ENCODE measurements at regions not wholly inside any gene's neighbourhood (a gene's known extent, or its start where the extent isn't known, plus 50 kb on each side); places are given as distances from the start of the nearest gene placed in this dataset.

GRCh38 chr15:37791693-37792092, 142.7 kb upstream of the TMCO5A start:
- intact Hi-C loops (cut with micrococcal nuclease) = no loop called here
- Mint-ChIP-seq H3K27me3 (ENCODE audit: low read depth) (peaks cover 6% of the 10 kb centered on the region), H3K27ac (no peak overlapping the region), H3K36me3 (ENCODE audit: low read depth) (no peaks in the 10 kb centered on the region), H3K4me1 (ENCODE audit: low read depth) (no peaks in the 10 kb centered on the region), H3K9me3 (no peaks in the 10 kb centered on the region), H3K4me3 (no peak overlapping the region)
- CTCF ChIA-PET = no interaction called here
- DNase-seq = no peak

DNA sequence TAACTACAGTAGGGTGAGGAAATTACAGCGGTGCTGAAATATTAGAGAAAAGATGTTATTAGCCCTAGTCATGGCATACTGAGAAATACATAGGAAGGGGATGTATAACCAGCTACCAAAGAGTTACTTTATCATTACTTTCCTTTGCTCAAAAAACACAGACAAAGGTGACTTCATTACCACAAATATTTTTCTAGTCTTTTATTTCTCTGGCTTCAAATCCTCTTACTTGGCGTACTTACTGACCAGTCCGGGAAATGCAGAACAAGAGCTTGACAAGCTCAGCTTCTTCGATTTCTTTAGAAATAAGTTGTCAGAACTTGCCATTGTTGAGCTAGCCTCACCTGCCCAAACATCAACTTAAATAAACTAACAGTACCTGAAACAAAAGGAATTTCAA, 142.1 kb upstream of the TMCO5A start:
- Mint-ChIP-seq H3K27ac (no peak overlapping the region), H3K27me3 (ENCODE audit: low read depth) (peaks cover 6% of the 10 kb centered on the region), H3K4me1 (ENCODE audit: low read depth) (no peaks in the 10 kb centered on the region), H3K36me3 (ENCODE audit: low read depth) (no peaks in the 10 kb centered on the region), H3K9me3 (no peaks in the 10 kb centered on the region), H3K4me3 (no peak overlapping the region)
- CTCF ChIA-PET = interaction anchor here (1.1 kb wide), 1 partner anchor 88 kb away, joined by 4 read pairs; no protein-coding TSS in a partner anchor
- DNase-seq = no peak
- intact Hi-C loops (cut with micrococcal nuclease) = no loop called here

DNA sequence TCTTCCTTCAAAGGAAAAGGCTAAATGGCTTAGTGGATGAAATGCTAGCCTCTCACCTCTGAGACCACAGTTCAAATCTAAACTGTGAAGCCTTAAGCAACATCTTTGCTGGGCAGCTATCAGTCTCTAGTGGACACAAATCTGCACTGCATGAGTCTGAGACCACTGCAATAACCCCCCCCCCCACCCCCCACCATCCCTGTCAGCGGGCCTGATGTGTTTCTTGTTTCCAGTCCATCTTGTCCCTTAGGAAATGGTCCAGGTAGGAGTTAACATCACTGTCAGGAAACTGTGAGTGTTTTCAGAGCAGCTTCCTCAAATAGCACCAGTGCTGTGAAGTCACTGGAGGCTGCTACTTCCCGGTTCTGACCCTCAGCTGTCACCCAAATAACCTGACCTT, 140.6 kb upstream of the TMCO5A start:
- CTCF ChIA-PET = interaction anchor here (0.6 kb wide), 1 partner anchor 19 kb away, joined by 3 read pairs; no protein-coding TSS in a partner anchor
- DNase-seq = no peak
- H3K27me3 Mint-ChIP-seq (ENCODE audit: low read depth) = peaks cover 6% of the 10 kb centered on the region

DNA sequence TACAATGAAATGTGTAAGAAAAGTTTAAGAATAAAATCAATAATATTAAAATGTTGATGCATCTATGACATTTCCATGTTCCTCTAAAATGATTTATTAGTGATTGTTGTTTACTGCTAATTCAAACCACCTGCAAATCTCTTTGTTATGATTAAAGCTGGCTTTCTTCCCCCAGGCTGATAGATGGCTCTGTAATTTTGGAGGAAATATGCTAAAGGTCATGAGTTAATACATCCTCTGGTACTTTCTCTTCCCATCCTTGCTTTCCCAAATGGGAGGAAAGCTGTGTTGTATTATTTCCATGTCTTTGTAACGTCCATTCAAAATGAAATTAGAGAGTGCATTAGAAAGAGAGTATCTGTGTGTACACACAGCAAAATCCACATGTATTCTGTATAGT, 139.5 kb upstream of the TMCO5A start:
- Mint-ChIP-seq H3K36me3 (ENCODE audit: low read depth) (no peaks in the 10 kb centered on the region), H3K4me3 (no peak overlapping the region), H3K27ac (no peak overlapping the region), H3K4me1 (ENCODE audit: low read depth) (no peaks in the 10 kb centered on the region), H3K27me3 (ENCODE audit: low read depth) (peaks cover 6% of the 10 kb centered on the region), H3K9me3 (no peaks in the 10 kb centered on the region)
- CTCF ChIA-PET = no interaction called here
- DNase-seq = no peak
- intact Hi-C loops (cut with micrococcal nuclease) = no loop called here

More for the DNA sequence above, 140.6 kb upstream of the TMCO5A start:
- intact Hi-C loops (cut with micrococcal nuclease) = no loop called here
- H3K4me3 Mint-ChIP-seq = no peak overlapping the region
- no peak overlapping the region for H3K27ac Mint-ChIP-seq
- no peaks in the 10 kb centered on the region for H3K4me1 Mint-ChIP-seq (ENCODE audit: low read depth)
- H3K9me3 Mint-ChIP-seq = no peaks in the 10 kb centered on the region
- H3K36me3 Mint-ChIP-seq (ENCODE audit: low read depth) = no peaks in the 10 kb centered on the region

GRCh38 chr15:37801529-37801928, 132.9 kb upstream of the TMCO5A start:
- H3K36me3 Mint-ChIP-seq (ENCODE audit: low read depth) = no peaks in the 10 kb centered on the region
- H3K27me3 Mint-ChIP-seq (ENCODE audit: low read depth) = no peaks in the 10 kb centered on the region
- CTCF ChIA-PET = no interaction called here
- H3K4me3 Mint-ChIP-seq = no peak overlapping the region
- no peaks in the 10 kb centered on the region for H3K4me1 Mint-ChIP-seq (ENCODE audit: low read depth)
- DNase-seq = no peak
- intact Hi-C loops (cut with micrococcal nuclease) = no loop called here
- H3K27ac Mint-ChIP-seq = no peak overlapping the region
- H3K9me3 Mint-ChIP-seq = no peaks in the 10 kb centered on the region

DNA sequence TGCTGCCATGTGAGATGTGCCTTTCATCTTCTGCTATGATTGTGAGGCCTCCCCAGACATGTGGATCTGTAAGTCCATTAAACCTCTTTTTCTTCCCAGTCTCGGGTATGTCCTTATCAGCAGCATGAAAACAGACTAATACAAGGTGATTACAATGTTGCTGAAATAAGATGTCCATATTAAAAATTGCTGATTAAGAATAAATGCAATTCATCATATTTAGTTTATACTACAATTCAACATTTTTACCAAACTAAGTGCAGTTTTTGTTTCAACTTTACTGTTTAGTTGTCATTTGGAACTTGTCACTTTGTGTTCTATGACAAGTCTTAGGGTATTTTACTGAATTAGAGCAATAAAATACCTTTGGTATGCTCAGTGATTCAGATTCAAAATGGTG, 127.6 kb upstream of the TMCO5A start:
- Mint-ChIP-seq H3K4me3 (no peak overlapping the region), H3K36me3 (ENCODE audit: low read depth) (no peaks in the 10 kb centered on the region), H3K4me1 (ENCODE audit: low read depth) (no peaks in the 10 kb centered on the region), H3K9me3 (no peaks in the 10 kb centered on the region), H3K27me3 (ENCODE audit: low read depth) (no peaks in the 10 kb centered on the region), H3K27ac (no peak overlapping the region)
- DNase-seq = no peak
- CTCF ChIA-PET = no interaction called here
- intact Hi-C loops (cut with micrococcal nuclease) = no loop called here

DNA sequence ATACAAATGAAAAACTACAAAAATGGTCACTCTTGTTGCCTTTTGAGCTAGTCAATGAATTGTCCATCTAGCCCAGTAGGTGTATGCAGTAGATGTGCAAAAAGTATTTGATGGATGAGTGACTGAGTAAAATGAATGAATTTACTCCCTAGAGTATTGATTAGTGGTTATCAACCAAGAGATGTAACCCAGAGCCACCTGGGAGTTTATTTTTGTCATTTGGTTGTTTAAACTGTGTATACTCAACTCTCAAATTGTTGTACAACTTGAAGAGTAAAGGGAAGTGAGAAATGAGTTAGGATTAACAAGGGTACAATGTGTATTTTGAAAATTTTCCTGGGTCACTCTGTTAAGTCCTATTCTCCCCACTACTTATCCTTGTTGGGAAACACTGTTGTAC, 124.1 kb upstream of the TMCO5A start:
- CTCF ChIA-PET = no interaction called here
- H3K36me3 Mint-ChIP-seq (ENCODE audit: low read depth) = no peaks in the 10 kb centered on the region
- H3K27me3 Mint-ChIP-seq (ENCODE audit: low read depth) = no peaks in the 10 kb centered on the region

DNA sequence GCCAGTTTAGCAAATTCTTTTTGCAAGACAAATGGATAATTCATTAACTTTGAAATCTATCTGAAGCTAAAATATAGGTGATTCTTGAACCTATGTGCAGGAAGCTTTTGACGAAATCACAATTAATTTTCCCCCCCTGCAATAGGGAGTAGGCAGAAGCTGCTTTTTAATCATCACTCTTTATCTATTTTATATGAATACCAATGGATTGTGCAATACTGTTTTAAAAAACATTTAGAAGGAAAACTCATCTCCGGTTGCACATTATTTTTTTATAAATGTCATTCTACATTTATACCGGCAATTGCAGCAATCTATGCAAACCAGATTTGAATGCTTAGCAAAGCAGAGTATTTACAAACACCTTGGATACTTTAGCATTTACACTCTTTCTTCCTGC, 121.1 kb upstream of the TMCO5A start:
- Mint-ChIP-seq H3K27ac (no peak overlapping the region), H3K4me3 (no peak overlapping the region), H3K9me3 (no peaks in the 10 kb centered on the region), H3K27me3 (ENCODE audit: low read depth) (no peaks in the 10 kb centered on the region), H3K36me3 (ENCODE audit: low read depth) (no peaks in the 10 kb centered on the region), H3K4me1 (ENCODE audit: low read depth) (no peaks in the 10 kb centered on the region)
- intact Hi-C loops (cut with micrococcal nuclease) = no loop called here
- CTCF ChIA-PET = no interaction called here
- no peak for DNase-seq

More for the DNA sequence above, 124.1 kb upstream of the TMCO5A start:
- intact Hi-C loops (cut with micrococcal nuclease) = no loop called here
- Mint-ChIP-seq H3K4me3 (no peak overlapping the region), H3K27ac (no peak overlapping the region), H3K9me3 (no peaks in the 10 kb centered on the region), H3K4me1 (ENCODE audit: low read depth) (no peaks in the 10 kb centered on the region)
- DNase-seq = no peak

GRCh38 chr15:37814847-37815515, 119.5 kb upstream of the TMCO5A start:
- Mint-ChIP-seq H3K27me3 (ENCODE audit: low read depth) (no peaks in the 10 kb centered on the region), H3K9me3 (no peaks in the 10 kb centered on the region), H3K4me1 (ENCODE audit: low read depth) (no peaks in the 10 kb centered on the region), H3K27ac (no peak overlapping the region), H3K36me3 (ENCODE audit: low read depth) (no peaks in the 10 kb centered on the region), H3K4me3 (no peak overlapping the region)
- CTCF ChIA-PET = no interaction called here
- intact Hi-C loops (cut with micrococcal nuclease) = no loop called here
- DNase-seq = no peak

DNA sequence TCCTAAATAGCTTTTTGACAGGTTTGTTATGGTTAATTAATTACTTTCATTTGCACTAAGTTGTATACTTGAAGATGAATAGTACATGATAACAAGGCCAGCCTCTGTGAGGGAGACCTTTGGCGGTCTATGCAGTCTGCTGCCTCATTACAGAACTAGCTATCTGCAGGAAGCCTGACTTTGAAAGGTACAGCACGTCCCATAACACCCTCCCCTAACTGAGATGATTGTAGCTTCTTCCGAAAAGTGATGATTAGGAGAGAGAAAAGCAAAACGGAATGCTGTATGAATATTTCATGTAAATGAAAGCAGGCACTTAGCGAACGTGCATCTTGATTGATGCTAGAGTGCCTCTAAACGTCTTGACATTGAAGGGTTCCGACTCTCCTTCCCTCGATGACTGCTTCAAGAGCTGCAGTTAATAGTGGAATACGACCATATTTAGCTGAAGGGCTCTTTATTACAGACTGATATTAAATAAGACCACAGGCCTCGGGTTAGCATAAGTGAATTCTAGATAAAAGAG, 116.2 kb upstream of the TMCO5A start:
- H3K27me3 Mint-ChIP-seq (ENCODE audit: low read depth) = no peaks in the 10 kb centered on the region
- DNase-seq = no peak
- no peaks in the 10 kb centered on the region for H3K36me3 Mint-ChIP-seq (ENCODE audit: low read depth)
- no peak overlapping the region for H3K27ac Mint-ChIP-seq
- intact Hi-C loops (cut with micrococcal nuclease) = no loop called here
- H3K9me3 Mint-ChIP-seq = no peaks in the 10 kb centered on the region
- CTCF ChIA-PET = interaction anchor here (0.7 kb wide), 1 partner anchor 166 kb away, joined by 4 read pairs; no protein-coding TSS in a partner anchor
- no peaks in the 10 kb centered on the region for H3K4me1 Mint-ChIP-seq (ENCODE audit: low read depth)
- no peak overlapping the region for H3K4me3 Mint-ChIP-seq

- no peaks in the 10 kb centered on the region for H3K4me1 Mint-ChIP-seq (ENCODE audit: low read depth)
- CTCF ChIA-PET = no interaction called here
- H3K27me3 Mint-ChIP-seq (ENCODE audit: low read depth) = no peaks in the 10 kb centered on the region
- intact Hi-C loops (cut with micrococcal nuclease) = no loop called here
- no peaks in the 10 kb centered on the region for H3K9me3 Mint-ChIP-seq
- H3K27ac Mint-ChIP-seq = no peak overlapping the region
- H3K36me3 Mint-ChIP-seq (ENCODE audit: low read depth) = no peaks in the 10 kb centered on the region
- DNase-seq = no peak
- H3K4me3 Mint-ChIP-seq = no peak overlapping the region
These were observed 115.2 kb upstream of the TMCO5A start for GRCh38 chr15:37819191-37819590.

DNA sequence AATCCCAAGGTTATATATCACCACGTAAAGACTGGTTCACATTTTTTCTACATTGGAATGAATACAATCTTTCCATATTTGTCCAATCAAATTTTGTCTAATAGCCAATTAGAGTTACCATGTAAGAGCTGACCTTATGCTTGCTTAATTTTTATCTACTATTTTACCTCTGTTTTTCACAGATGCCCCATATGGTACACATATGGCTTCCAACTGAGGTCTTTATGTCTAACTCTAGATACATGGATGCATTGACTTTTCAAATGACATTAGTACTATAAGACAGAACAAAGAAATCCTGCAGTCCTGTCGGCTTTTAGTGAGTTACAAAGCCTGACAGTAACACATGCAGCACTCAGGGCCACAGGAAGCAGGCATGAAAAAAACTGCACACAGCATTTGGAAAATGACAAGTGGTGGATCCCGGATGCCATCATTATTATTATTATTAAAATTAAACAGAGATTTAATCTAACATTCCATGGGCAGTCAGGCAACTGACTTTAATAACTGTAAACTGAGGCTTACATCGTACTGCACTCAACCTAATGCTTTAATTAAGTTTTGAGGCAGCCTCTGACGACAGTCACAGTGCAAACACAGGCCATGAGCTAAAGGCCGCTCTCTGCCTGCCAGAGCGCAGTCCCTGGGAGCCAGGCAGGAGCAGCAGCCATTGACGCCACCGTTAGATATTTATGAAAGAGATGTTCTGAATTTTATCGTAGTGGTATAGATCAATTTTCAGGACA, 113.9 kb upstream of the TMCO5A start:
- intact Hi-C loops (cut with micrococcal nuclease) = no loop called here
- CTCF ChIA-PET = no interaction called here
- H3K9me3 Mint-ChIP-seq = no peaks in the 10 kb centered on the region
- no peak overlapping the region for H3K27ac Mint-ChIP-seq
- DNase-seq = no peak
- no peaks in the 10 kb centered on the region for H3K4me1 Mint-ChIP-seq (ENCODE audit: low read depth)
- H3K27me3 Mint-ChIP-seq (ENCODE audit: low read depth) = peaks cover 7% of the 10 kb centered on the region
- H3K36me3 Mint-ChIP-seq (ENCODE audit: low read depth) = no peaks in the 10 kb centered on the region
- H3K4me3 Mint-ChIP-seq = no peak overlapping the region

Measured in activated naive CD4-positive, alpha-beta T cell treated with anti-CD3 and anti-CD28 coated beads for 36 hours (primary cell).